ENCODE measurements at regions not wholly inside any gene's neighbourhood (a gene's known extent, or its start where the extent isn't known, plus 50 kb on each side); places are given as distances from the start of the nearest gene placed in this dataset.

DNA sequence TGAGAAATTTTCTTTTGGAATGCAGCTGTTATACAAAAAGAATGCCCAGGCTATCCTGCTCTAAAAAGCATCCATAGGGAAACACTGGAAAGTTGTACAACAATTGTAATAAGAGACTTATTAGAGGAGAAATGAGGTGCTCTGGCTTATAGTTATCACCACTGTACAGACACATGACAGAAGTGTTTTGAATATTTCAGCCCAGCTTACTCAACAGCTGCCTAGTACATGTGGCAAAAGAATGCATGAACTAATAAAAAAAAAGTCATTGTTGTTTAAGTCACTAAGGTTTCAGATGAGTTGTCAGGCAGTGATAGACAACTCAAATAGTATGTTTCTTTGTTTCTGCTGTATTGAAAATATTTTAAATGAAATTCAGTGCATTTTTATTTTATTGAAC, 307.7 kb downstream of the GPM6A start:
- TF ChIP-seq, protein P1, sequence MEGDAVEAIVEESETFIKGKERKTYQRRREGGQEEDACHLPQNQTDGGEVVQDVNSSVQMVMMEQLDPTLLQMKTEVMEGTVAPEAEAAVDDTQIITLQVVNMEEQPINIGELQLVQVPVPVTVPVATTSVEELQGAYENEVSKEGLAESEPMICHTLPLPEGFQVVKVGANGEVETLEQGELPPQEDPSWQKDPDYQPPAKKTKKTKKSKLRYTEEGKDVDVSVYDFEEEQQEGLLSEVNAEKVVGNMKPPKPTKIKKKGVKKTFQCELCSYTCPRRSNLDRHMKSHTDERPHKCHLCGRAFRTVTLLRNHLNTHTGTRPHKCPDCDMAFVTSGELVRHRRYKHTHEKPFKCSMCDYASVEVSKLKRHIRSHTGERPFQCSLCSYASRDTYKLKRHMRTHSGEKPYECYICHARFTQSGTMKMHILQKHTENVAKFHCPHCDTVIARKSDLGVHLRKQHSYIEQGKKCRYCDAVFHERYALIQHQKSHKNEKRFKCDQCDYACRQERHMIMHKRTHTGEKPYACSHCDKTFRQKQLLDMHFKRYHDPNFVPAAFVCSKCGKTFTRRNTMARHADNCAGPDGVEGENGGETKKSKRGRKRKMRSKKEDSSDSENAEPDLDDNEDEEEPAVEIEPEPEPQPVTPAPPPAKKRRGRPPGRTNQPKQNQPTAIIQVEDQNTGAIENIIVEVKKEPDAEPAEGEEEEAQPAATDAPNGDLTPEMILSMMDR (IDR thresholded peaks at IDR 0.05), result no peak
- no peak for TF ChIP-seq ZFX (IDR thresholded peaks at IDR 0.05; ENCODE audit: borderline replicate concordance)

All from 22Rv1 (cell line).